ENCODE measurements at regions not wholly inside any gene's neighbourhood (a gene's known extent, or its start where the extent isn't known, plus 50 kb on each side); places are given as distances from the start of the nearest gene placed in this dataset.
A peak's percentile ranks its signal among the peaks of the same experiment; 100 is the strongest.

GRCh38 chr9:13450723-13451122 lies 171.2 kb upstream of the MPDZ start:
- TF ChIP-seq EZH2 (IDR thresholded peaks at IDR 0.05; ENCODE audit: low read length, missing control alignments) (no peak), CTCF (conservative IDR thresholded peaks at IDR 0.05 in 1 of 2, IDR thresholded peaks at IDR 0.05 in 1 of 2; ENCODE audit: low read depth in 1 of 2, low read length in 2 of 2) (no peak)
- H3K4me3 ChIP-seq (replicated peaks in 1 of 4; ENCODE audit: control extremely low read depth in 1 of 4, insufficient read depth in 1 of 4, low read depth in 3 of 4, low read length in 4 of 4): no peak overlapping the region
- no peaks in the 10 kb centered on the region for H3K4me1 ChIP-seq (ENCODE audit: control insufficient read depth, extremely low read depth, insufficient read depth, low read length)
- H3K27ac ChIP-seq (ENCODE audit: insufficient read depth, low read length): no peak overlapping the region
- no peaks in the 10 kb centered on the region for H3K36me3 ChIP-seq (ENCODE audit: control insufficient read depth, insufficient read depth, low read length)
- no peak overlapping the region for H3K4me2 ChIP-seq (ENCODE audit: extremely low read depth, insufficient read depth, low read length)
- H3K9me3 ChIP-seq (ENCODE audit: control insufficient read depth, insufficient read depth, low read depth, low read length): no peaks in the 10 kb centered on the region
- H3K27me3 ChIP-seq (ENCODE audit: control insufficient read depth, insufficient read depth, low read length): no peaks in the 10 kb centered on the region
- no peak overlapping the region for H2AFZ ChIP-seq (ENCODE audit: low read length)
- H4K20me1 ChIP-seq (ENCODE audit: control insufficient read depth, extremely low read depth, insufficient read depth, low read length): no peaks in the 10 kb centered on the region
- no peak overlapping the region for H3K9ac ChIP-seq (ENCODE audit: insufficient read depth, low read length)
- DNase-seq (ENCODE audit: low read depth in 2 of 2): peak in 1 of 2 donors; percentile 42
- H3K79me2 ChIP-seq (ENCODE audit: control insufficient read depth, insufficient read depth, low read length): no peaks in the 10 kb centered on the region

- no peak overlapping the region for H3K4me2 ChIP-seq (ENCODE audit: extremely low read depth, insufficient read depth, low read length)
- H4K20me1 ChIP-seq (ENCODE audit: control insufficient read depth, extremely low read depth, insufficient read depth, low read length): no peaks in the 10 kb centered on the region
- no peaks in the 10 kb centered on the region for H3K9me3 ChIP-seq (ENCODE audit: control insufficient read depth, insufficient read depth, low read depth, low read length)
- no peaks in the 10 kb centered on the region for H3K36me3 ChIP-seq (ENCODE audit: control insufficient read depth, insufficient read depth, low read length)
- DNase-seq (ENCODE audit: low read depth in 2 of 2): no peak
- no peak for TF ChIP-seq EZH2 (IDR thresholded peaks at IDR 0.05; ENCODE audit: low read length, missing control alignments)
- TF ChIP-seq CTCF (conservative IDR thresholded peaks at IDR 0.05 in 1 of 2, IDR thresholded peaks at IDR 0.05 in 1 of 2; ENCODE audit: low read depth in 1 of 2, low read length in 2 of 2): no peak
- H3K9ac ChIP-seq (ENCODE audit: insufficient read depth, low read length): no peak overlapping the region
- no peaks in the 10 kb centered on the region for H3K4me1 ChIP-seq (ENCODE audit: control insufficient read depth, extremely low read depth, insufficient read depth, low read length)
- H3K4me3 ChIP-seq (replicated peaks in 1 of 4; ENCODE audit: control extremely low read depth in 1 of 4, insufficient read depth in 1 of 4, low read depth in 3 of 4, low read length in 4 of 4): no peak overlapping the region
- no peaks in the 10 kb centered on the region for H3K27me3 ChIP-seq (ENCODE audit: control insufficient read depth, insufficient read depth, low read length)
- H3K27ac ChIP-seq (ENCODE audit: insufficient read depth, low read length): no peak overlapping the region
- no peak overlapping the region for H2AFZ ChIP-seq (ENCODE audit: low read length)
- H3K79me2 ChIP-seq (ENCODE audit: control insufficient read depth, insufficient read depth, low read length): no peaks in the 10 kb centered on the region
These were observed 169.0 kb upstream of the MPDZ start for GRCh38 chr9:13448482-13448881.

- no peak overlapping the region for H3K4me3 ChIP-seq (replicated peaks in 1 of 4; ENCODE audit: control extremely low read depth in 1 of 4, insufficient read depth in 1 of 4, low read depth in 3 of 4, low read length in 4 of 4)
- H3K9me3 ChIP-seq (ENCODE audit: control insufficient read depth, insufficient read depth, low read depth, low read length): no peaks in the 10 kb centered on the region
- DNase-seq (ENCODE audit: low read depth in 2 of 2): peak in 1 of 2 donors; percentile 26
- H3K27me3 ChIP-seq (ENCODE audit: control insufficient read depth, insufficient read depth, low read length): no peaks in the 10 kb centered on the region
- no peak for TF ChIP-seq EZH2 (IDR thresholded peaks at IDR 0.05; ENCODE audit: low read length, missing control alignments)
- no peaks in the 10 kb centered on the region for H4K20me1 ChIP-seq (ENCODE audit: control insufficient read depth, extremely low read depth, insufficient read depth, low read length)
- no peaks in the 10 kb centered on the region for H3K79me2 ChIP-seq (ENCODE audit: control insufficient read depth, insufficient read depth, low read length)
- no peak overlapping the region for H2AFZ ChIP-seq (ENCODE audit: low read length)
- H3K4me2 ChIP-seq (ENCODE audit: extremely low read depth, insufficient read depth, low read length): no peak overlapping the region
- H3K36me3 ChIP-seq (ENCODE audit: control insufficient read depth, insufficient read depth, low read length): no peaks in the 10 kb centered on the region
- no peak overlapping the region for H3K27ac ChIP-seq (ENCODE audit: insufficient read depth, low read length)
- H3K9ac ChIP-seq (ENCODE audit: insufficient read depth, low read length): no peak overlapping the region
- H3K4me1 ChIP-seq (ENCODE audit: control insufficient read depth, extremely low read depth, insufficient read depth, low read length): no peaks in the 10 kb centered on the region
These were observed 168.4 kb upstream of the MPDZ start for GRCh38 chr9:13447843-13448422.
